Tibial artery (tissue), 4 donors: ENCODE measurements at regions not wholly inside any gene's neighbourhood (a gene's known extent, or its start where the extent isn't known, plus 50 kb on each side); places are given as distances from the start of the nearest gene placed in this dataset.

ENCODE experiments used
- DNase-seq, 2 donors: peaks; one replicate each; pipeline ENCODE4 v3.0.0-alpha.2; 2019
- H3K27ac ChIP-seq, 2 donors: fragments of 200-600 bp; sonication (generic) in 1 of 2; 1 replicate in 1 of 2; 2 replicates in 1 of 2; pipeline ENCODE4 v1.5.1; 2018 to 2019; ENCODE audit warnings: mild to moderate bottlenecking in 1 of 2
- H3K27me3 ChIP-seq, 2 donors: fragments of 200-600 bp; sonication (generic) in 1 of 2; one replicate each; pipeline versions ENCODE4 v1.5.1 to v1.6.0; 2016 to 2019
- H3K36me3 ChIP-seq, 3 donors: fragments of 200-600 bp; sonication (generic) in 2 of 3; one replicate each; pipeline ENCODE4 v1.5.1; 2016 to 2019; ENCODE audit warnings: mild to moderate bottlenecking in 2 of 3
- H3K4me1 ChIP-seq, 4 donors: fragments of 200-600 bp; sonication (generic) in 2 of 4; 1 replicate in 3 of 4; 2 replicates in 1 of 4; pipeline ENCODE4 v1.5.1; 2016 to 2019
- H3K4me3 ChIP-seq, 2 donors: fragments of 200-600 bp; sonication (generic) in 1 of 2; 1 replicate in 1 of 2; 2 replicates in 1 of 2; pipeline ENCODE4 v1.5.1; 2018 to 2019; ENCODE audit warnings: mild to moderate bottlenecking in 2 of 2
- H3K9me3 ChIP-seq, 3 donors: fragments of 200-600 bp; sonication (generic) in 1 of 3; one replicate each; pipeline ENCODE4 v1.5.1; 2016 to 2019
- intact Hi-C: fragments of 100-400 bp; cut with DNase I; formaldehyde crosslinking; loops from one replicate; pipeline ENCODE4 v1.15.0; 2023; ENCODE audit warnings: low total_unique reads
- TF ChIP-seq, protein P1 (sequence below), 2 experiments: fragments of 200-600 bp in 1 of 2; fragments of 450-650 bp in 1 of 2; IDR thresholded peaks; one replicate each; pipeline ENCODE4 v1.5.1; 2017 to 2019; ENCODE audit warnings: antibody characterized with exemption in 2 of 2, mild to moderate bottlenecking in 1 of 2, moderate library complexity in 1 of 2

DNA sequence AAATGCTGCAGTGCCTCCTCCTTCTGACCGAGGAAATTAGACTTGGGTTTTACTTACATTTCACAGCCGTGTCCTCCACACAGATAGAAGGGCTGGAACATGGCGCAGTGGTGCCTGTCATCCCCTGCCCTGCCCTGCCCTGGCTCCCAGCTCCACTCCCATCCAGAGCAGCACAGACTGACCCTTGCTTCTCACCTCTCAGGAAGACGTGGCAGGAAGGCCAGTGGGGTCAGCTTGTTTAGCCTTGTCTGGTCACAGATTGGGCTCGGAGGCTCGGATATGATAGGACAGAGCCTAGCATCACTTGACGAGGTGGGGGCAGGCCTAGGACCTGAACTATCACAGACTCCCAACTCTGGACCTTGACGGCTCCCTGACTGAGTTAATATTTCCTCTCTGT, 88.5 kb downstream of the LINGO1 start:
- Histone ChIP-seq H3K27me3 (peaks cover 0 to 2% of the 10 kb centered on the region in 2 donors), H3K4me3 (no peak overlapping the region), H3K36me3 (no peaks in the 10 kb centered on the region), H3K9me3 (no peaks in the 10 kb centered on the region), H3K27ac (no peak overlapping the region), H3K4me1 (peaks cover 0 to 23% (median 12%) of the 10 kb centered on the region in 4 donors)
- intact Hi-C loops: loop anchor here (5.0 kb wide), 3 partner anchors 47 to 527 kb away; no protein-coding TSS in a partner anchor
- peak in 1 of 2 donors; percentile 31 for DNase-seq
- TF ChIP-seq, protein P1, sequence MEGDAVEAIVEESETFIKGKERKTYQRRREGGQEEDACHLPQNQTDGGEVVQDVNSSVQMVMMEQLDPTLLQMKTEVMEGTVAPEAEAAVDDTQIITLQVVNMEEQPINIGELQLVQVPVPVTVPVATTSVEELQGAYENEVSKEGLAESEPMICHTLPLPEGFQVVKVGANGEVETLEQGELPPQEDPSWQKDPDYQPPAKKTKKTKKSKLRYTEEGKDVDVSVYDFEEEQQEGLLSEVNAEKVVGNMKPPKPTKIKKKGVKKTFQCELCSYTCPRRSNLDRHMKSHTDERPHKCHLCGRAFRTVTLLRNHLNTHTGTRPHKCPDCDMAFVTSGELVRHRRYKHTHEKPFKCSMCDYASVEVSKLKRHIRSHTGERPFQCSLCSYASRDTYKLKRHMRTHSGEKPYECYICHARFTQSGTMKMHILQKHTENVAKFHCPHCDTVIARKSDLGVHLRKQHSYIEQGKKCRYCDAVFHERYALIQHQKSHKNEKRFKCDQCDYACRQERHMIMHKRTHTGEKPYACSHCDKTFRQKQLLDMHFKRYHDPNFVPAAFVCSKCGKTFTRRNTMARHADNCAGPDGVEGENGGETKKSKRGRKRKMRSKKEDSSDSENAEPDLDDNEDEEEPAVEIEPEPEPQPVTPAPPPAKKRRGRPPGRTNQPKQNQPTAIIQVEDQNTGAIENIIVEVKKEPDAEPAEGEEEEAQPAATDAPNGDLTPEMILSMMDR (IDR thresholded peaks at IDR 0.05): no peak

DNA sequence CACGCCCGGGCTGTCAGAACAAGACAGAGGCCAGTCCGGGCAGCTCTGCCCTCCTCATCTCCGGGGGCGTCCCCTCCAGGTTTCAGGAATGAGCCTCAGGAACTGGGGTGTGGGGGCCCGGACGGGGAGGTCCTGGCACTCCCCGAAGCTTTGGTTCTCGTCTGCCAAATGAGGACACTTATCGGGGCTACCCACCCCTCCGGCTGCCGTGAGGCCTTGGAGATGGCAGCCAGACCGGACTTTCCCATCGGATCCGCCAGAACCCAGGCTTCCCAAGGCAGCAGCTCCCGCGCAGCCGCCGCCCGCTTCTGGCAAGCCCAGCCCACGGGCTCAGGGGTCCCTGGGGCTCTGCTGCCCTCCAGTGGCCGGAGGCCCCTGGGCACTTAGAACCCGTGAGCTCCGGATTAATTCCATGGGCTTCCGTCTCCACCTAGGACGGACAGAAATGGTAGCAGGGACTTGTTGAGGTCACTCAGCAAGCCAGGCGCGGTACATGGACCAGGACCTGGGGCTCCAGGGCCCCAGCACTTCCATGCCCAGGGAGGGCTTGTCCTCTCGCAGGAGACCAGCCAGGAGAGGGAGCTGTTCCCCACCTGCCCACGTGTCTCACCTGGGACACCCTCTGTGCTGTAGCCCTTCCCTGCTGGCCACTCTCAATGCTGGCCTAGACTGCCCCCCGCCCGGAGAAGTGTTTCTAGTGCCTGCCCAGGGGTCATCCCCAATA, 89.4 kb downstream of the LINGO1 start:
- TF ChIP-seq, protein P1 (IDR thresholded peaks at IDR 0.05): peak; percentile 98
- Histone ChIP-seq H3K4me3 (peak overlapping the region; percentile 32 to 52), H3K9me3 (no peaks in the 10 kb centered on the region), H3K27me3 (no peaks in the 10 kb centered on the region), H3K36me3 (no peaks in the 10 kb centered on the region), H3K4me1 (peaks cover 0 to 31% (median 12%) of the 10 kb centered on the region in 4 donors), H3K27ac (peak overlapping the region; percentile 26 to 38)
- DNase-seq: peak; percentile 80 to 89
- intact Hi-C loops: loop anchor here (5.0 kb wide), 3 partner anchors 46 to 526 kb away; no protein-coding TSS in a partner anchor

DNA sequence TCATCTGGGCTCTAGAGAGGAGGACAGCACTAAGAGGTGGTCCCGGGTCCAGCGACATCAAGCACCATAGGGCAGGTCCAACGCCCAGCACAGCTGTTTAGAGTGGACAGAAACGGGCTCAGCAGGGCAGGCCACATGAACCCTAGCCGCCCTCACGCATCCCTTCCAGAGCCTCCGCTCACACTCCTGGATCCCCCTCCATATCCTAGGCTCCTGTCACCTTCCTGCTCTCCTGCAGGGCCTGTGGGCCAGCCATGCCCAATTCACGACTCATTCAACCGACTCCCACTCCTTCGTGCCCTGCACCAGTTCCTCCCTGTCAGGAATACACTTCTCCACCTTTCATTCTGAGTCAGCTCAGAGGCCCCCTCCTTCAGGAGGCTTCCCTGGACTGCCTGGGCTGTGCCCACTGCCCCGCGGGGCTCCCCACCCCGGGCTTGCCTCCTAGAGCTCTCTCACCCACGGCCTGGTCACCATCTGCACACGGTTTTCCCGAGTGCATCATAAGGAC, 90.2 kb downstream of the LINGO1 start:
- Histone ChIP-seq H3K36me3 (no peaks in the 10 kb centered on the region), H3K27ac (peak overlapping the region in 1 of 2 donors; percentile 38), H3K9me3 (no peaks in the 10 kb centered on the region), H3K27me3 (no peaks in the 10 kb centered on the region), H3K4me3 (peak overlapping the region in 1 of 2 donors; percentile 52), H3K4me1 (peaks cover 0 to 31% (median 12%) of the 10 kb centered on the region in 4 donors)
- TF ChIP-seq, protein P1 (IDR thresholded peaks at IDR 0.05): no peak
- intact Hi-C loops: loop anchor here (5.0 kb wide), 3 partner anchors 45 to 525 kb away; no protein-coding TSS in a partner anchor
- DNase-seq: peak in 1 of 2 donors; percentile 61

DNA sequence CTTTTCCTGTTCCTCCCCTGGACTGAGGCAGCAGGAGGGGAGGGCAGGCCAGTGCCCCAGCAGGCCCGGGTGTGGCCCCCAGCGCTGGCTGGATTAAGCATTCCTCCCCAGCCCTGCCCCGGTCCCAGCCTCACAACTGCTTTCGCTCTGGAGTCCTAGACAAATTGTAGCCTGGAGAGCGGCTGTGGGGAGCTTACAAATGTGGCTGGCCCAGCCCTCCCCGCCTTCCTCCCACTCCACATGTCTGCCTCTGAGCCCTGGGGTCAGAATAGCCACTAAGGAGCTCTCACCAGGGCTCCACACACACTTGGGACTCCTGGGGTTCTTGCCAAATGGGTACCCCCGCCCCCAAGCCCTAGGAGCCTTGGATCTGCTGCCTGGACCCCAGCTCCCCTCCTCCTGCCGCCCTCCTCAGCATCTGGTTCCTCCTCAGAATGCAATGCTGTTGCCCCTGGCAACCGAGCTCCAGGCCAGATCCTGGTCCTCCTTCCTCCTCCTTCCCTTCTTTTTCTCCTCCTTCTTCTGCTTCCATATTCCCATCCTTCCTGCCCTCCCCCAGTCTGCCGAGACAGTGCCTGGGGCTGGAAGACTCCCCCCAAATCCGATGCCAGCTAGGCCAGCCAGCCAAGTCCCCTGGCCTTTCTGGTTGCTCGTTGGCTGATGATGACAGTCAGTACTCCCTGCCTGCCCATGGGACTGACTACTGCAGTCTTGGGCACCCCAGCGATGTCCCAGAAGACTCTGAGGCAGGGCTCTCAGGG, 91.1 kb downstream of the LINGO1 start:
- TF ChIP-seq, protein P1 (IDR thresholded peaks at IDR 0.05): no peak
- intact Hi-C loops: loop anchor here (5.0 kb wide), 3 partner anchors 44 to 524 kb away; no protein-coding TSS in a partner anchor
- Histone ChIP-seq H3K36me3 (no peaks in the 10 kb centered on the region), H3K9me3 (no peaks in the 10 kb centered on the region), H3K27me3 (peaks cover 0 to 4% of the 10 kb centered on the region in 2 donors), H3K4me3 (no peak overlapping the region), H3K4me1 (peaks cover 0 to 31% (median 12%) of the 10 kb centered on the region in 4 donors), H3K27ac (no peak overlapping the region)
- DNase-seq: peak in 1 of 2 donors; percentile 53

DNA sequence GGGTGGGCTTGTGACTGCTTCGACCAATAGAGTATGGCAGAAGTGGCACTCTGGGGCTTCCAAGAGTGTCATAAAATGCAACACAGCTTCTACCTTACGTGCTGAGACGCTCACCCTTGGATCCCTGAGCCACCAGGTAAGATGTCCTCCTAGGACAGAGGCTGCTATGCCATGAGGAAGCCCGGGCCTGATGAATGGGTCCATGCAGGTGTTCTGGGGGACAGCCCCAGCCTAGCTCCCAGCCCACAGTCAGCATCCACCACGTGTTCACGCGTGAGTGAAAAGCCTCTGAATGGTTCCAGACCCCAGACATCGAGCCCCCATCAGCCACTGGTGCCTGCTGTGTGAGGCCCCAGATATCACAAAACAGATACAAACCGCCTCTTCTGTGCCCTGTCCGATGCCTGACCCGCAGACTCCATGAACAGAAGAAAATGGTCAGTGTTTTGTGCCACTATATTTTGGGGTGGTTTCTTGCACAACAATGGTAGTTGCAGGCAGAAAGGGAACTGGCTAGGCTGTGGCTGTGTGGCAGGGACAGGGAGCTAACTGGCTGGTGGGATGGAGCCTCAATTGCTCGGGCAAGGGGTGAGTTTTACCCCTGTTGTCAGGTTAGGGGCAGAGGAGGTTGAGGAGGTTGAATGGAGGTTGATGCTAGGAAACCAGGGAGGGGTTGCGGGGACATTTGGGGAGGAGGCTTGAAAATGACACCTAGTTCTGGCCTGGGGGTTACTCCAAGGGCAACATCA, 92.2 kb downstream of the LINGO1 start:
- Histone ChIP-seq H3K36me3 (no peaks in the 10 kb centered on the region), H3K4me1 (peaks cover 0 to 31% (median 12%) of the 10 kb centered on the region in 4 donors), H3K27ac (no peak overlapping the region), H3K4me3 (no peak overlapping the region), H3K27me3 (peaks cover 0 to 4% of the 10 kb centered on the region in 2 donors), H3K9me3 (no peaks in the 10 kb centered on the region)
- intact Hi-C loops: loop anchor here (5.0 kb wide), 3 partner anchors 43 to 523 kb away; no protein-coding TSS in a partner anchor
- TF ChIP-seq, protein P1 (IDR thresholded peaks at IDR 0.05): no peak
- peak in 1 of 2 donors; percentile 54 for DNase-seq
